Umbilical cord (tissue), 1 donor: ENCODE measurements at regions not wholly inside any gene's neighbourhood (a gene's known extent, or its start where the extent isn't known, plus 50 kb on each side); places are given as distances from the start of the nearest gene placed in this dataset.

ENCODE experiments used
- DNase-seq: peaks from one replicate; pipeline ENCODE4 v3.0.0-alpha.2; 2015; ENCODE audit warnings: low spot score

DNA sequence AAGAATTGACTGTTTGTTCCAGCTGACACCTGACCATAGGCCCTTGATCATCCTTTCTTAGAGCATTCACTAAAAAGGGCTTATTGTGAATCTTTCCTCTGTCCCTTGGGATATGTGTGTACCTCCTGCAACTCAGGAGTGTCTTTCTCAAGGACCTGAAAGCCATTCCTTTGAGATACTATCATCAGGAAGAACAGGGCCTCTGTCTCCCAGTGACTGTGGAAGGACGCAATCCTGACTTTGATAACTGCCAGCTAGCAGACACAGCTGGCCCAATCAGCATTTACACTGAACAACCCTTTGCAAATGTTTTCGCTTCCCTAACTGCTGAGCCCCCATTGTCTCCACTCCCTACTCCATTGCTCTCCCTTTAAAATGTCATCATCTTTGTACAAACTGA is 144.4 kb downstream of the RMI1 start:
- no peak for DNase-seq

DNA sequence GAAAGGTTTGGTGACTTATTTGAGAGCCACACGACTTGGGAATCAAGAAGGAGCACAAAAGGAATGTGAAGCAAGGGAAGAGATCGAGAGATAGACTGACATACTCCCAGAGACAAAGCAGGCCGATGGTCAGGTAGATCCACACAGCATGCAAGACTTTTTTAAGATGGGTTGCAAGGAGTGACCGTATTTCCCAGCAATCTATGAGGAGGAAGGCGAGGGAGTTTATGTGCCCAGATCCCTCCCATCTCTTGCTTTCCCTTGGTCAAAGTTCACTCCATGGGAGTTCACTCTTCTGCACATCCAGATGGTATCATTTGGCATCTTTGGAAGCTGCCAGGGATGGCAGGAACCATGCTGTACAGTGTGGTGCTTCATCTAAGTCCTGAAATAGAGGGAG is 148.9 kb downstream of the RMI1 start:
- DNase-seq = no peak

DNA sequence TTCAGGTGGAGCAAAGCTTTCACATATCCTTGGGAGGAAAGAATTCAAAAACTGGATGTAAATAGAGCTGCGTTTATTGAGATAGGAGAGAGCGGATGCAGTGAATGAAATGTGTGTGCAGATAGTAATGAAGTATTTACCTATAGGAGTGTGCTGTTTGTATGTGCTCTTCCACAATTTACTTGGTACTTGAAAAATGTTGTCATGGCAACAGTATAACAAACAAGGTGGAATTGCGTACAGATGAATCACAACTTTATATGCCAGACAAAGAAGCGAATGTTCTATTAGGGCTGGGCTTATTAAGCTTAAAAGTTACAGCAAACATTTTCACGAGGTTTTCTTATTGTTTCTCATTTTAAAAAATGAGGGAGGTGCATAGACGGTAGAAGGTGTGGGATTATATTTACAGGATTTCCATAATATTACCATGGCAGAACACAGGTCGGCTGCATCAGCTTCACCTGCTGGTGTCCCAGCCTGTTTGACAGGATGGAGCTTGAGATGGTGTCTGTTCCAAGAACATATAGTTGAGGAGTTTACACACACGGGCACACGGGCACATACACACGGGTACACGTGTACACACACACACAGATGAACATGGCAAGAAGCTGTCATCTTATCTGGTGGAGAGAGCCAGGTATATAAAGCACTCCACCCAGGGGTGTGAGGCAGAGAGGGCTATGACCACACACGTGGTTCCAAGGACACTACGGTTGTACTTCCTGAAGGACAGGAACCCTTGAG is 155.7 kb downstream of the RMI1 start:
- no peak for DNase-seq

DNA sequence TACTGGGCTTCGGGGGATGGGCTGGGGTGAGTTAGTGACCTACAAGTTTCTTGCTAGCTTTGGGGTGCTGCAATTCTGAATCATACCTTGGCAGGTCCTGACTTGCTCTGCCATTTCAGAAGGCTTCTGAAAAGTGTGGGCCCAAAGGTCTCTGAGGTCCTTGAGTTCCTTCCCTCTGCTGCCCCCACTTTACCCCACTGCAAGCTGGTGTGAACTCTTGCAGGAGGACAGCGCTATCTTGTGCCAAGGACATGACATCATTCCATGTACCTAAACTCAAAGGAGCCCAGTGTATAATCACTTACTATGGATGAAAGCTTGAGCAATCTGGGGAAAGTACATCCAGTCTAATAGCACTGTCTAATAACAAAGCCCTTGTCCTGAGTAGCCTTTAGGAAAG is 157.4 kb downstream of the RMI1 start:
- DNase-seq = no peak

DNA sequence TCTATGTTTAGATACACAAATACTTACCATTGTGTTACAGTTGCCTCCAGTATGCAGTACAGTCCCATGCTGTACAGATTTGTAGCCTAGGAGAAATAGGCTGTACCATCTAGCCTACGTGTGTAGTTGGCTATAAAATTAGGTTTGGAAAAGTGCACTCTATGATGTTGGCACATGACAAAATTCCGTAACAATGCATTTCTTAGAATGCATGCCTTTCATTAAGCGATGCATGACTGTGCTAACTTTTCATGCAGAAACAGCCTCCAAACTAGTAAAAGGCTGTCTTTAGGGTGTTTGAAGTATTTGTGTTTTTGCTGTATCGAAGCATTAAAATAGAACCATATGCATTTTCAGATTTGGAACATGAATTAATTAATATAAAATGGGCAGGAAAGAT is 157.9 kb downstream of the RMI1 start:
- DNase-seq = no peak

DNA sequence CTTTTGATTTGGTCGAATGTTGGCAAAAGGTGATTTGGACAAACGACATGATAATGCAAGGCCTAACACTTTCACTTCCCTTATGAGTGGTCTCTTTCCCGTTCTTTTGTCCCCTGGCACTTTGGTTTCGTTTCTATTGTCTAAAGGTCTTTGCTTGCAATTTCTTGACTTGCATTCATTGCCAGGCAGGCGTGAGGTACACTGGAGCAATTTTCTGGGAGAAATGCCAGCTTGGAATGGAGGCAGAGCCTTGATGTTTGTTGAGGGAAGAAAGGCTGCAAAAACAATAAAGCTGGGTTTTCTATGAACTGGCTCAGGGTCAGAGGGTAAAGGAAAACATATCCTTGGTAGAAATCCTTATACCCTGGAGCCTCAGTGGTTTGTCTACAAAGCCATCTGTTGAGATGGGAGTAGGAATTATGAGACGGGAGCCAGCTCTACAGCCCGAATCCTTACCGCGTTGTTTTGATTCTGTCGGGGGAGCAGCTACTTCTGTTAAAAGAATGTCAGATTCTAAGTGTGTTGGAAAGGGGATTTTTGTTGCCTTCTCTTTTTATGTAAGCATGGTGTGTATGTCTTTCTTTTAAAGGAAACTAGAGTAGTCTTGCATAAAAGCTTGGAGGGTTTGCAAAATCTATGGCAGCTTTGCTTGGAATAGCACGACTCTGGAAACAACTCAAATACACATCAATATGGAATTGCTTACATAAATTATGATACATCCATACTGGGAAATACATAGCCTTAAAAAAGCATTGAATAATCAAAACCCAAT is 158.9 kb downstream of the RMI1 start:
- DNase-seq = peak; percentile 76

DNA sequence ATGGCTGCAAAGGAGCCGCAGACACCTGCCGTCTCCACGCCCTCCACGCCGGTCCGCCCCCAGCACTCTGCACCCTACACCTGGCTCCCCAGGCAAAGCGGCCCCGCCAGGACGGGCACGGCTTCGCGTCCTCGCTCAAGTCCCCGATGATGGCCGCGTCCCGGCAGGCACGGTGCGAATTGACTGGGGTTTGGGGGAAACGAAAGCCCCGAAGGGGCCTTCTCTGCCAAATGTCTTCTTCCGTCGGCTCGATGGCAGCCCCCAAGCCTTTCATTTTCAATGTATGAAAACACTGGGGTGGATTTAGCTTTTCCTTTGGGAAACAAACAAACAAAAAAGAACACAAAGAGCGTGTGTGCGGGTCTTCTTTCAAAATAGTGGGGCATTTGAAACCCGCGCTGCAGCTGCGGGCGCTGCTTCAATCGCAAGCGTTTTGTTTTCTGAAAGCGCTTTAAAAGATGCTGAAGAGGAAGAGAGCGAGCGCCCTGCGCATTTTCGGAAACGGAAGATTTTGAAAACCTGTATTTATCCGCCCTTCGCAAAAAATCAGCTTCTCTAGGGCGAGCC is 160.0 kb downstream of the RMI1 start:
- DNase-seq = peak; percentile 22

DNA sequence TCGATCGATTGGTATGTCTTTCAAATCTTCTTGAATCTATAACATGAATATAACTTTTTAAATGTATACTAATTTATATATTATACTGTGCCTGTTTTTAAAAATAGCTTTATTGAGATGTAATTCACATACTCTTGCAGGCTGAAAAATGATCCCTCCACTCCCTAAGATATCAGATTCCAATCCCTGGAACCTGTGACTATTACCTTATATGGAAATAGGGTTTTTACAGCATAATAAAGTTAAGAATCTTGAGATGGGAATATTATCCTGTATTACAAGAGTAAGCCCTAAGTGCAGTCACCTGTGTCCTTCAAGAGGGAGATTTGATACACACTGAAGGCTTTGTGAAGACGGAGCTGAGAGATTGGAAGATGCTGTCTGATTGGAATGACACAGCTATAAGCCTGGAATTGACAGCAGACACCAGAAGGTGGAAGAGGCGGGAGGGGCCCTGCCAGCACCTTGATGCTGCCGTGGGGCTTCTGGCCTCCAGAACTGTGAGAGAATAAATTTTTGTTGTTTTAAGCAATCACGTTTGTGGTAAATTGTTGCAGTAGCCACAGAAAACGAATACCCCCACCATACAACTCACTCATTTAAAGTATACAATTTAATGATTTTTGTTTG is 161.3 kb downstream of the RMI1 start:
- DNase-seq = no peak

DNA sequence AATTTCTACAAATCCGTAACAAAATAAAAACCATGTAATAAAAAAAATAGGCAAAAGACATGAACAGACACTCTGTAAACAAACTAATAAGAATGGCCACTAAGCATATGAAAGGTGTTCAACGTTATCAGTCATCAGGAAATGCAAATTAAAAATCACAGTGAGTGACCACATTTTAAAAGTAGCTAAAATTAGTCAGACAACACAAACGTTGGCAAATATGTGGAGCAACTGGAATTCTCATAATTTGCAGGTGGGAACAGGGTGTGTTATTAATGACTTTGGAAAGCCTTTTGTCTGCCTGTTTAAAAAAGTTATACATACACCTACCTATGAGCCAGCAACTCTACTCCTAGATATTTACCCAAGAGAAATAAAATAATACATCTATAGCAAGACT is 164.4 kb downstream of the RMI1 start:
- DNase-seq = no peak

DNA sequence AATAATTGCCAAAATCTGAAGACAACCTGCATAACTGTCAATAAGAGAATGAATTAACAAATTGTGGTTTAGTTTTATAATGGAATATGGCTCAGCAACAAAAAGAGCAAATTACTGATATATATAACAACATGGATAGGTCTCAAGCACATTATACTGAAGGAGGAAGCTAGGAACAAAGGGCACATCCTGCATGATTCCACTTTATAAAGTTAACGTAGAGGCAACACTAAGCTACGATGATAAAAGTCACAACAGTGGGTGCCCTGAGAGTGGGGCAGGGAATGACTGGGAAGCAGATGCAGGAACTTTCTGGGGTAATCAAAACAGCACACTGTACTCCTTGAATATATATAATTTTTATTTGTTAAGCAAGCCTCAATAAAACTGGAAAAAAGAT is 165.2 kb downstream of the RMI1 start:
- DNase-seq = no peak

DNA sequence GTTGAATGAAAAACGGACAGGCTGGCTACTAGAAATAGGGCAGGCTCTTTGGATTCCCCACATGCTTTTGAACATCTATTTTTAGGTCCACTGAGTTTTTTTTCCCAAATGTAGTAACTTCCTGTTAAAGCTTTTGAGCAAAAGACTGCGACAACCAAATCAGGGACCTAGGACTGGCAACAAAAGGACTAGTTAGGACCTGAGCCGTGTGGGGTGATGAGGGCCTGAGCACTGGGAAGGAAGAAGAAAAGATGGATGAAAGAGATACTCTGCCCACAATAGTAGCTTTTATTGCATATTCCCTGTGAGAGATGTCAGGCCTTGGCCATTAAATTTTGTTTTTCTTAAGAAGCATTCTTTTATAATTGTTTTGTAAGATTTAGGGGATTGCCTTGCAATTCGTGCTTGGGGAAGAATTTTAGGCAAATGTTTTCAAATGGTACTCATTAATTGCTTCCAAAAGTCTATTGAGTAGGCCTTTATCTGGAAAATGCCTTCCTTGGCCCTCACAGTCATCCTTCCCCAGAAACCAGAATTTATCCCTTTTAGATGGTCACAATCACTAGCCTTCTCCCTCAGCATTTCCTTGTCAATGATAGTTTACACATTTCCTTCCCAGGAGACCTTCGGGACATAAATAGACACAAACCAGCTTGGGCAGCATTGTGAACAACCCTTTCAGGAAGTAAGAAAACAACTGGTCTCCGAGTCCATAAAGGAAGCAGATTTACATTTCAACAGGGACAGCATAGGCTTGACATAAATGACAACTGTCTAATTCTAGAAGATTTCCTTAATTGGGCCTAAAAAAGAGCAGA is 166.5 kb downstream of the RMI1 start:
- DNase-seq = peak; percentile 51

DNA sequence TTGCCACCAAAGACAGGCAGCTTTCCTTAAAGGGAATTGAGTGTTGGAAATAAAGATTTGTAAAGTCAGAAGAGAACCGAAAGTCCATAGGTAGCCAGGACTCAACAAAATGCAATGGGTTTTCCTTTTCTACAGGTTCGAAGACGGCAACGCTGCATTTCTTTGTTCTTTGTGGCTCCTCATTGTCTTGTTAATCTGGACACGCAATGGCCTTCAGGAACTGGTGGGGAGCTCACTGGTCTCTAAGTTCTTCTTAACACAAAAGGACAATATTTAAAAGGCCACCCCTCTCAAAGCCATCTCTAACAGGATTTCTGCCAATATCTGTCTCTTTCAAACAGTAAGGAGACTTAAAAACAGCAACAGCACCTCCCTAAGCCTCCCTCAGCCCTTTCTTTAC is 170.6 kb downstream of the RMI1 start:
- no peak for DNase-seq

DNA sequence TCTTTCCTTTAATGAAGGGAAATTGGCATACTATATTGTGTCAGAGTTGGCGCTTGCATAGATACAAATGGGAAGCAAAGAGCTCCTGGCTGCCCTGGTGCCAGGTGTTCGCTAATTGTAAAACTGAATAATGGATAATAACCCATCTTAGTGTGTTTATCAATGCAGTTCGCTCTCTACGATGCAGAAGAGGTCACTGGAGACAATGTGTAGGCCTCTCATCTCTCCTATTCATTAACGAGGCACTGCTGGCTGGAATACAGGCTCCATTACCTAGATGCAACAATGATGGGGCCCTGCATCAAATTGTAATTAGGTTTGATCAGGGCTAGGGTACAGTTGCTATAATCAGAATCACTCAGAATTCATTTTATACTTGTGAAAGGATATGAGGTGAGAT is 171.0 kb downstream of the RMI1 start:
- DNase-seq = no peak

DNA sequence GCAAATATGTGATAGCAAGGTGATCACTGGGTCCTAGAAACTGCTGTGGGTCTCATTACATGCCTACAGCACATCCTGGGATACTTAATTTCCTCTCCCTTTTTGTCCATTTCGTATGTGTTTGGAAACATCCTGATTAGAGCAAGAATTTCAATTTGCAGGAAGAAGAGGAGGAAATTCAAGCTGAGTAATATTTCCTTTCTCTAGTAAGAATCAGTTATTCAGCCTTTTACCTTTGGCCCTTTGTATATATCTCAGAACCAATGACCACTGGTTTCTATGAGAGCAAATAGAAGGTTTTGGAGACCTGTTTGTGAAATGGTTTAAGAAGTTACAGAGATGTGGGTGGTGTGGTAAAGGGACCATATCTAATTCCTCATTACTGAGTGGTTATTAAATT is 171.6 kb downstream of the RMI1 start:
- no peak for DNase-seq

DNA sequence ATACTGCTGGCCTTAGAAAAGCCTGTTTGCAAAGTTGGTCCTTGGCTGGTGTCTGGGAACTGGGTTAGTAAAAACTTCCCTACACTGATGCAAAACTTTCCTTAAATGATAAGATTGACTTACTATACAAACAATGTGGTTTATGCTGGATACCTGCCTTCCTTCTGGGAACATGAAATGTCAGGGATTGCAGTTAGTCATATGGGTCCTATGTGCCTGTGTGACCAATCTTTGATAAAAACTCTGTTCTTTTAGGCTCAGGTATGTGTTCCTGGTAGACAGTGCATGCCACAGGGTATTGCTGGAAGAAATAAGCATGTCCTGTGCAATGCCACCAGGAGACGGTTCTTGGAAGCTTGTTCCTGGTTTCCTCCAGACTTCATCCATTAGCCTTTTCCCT is 173.3 kb downstream of the RMI1 start:
- DNase-seq = no peak

DNA sequence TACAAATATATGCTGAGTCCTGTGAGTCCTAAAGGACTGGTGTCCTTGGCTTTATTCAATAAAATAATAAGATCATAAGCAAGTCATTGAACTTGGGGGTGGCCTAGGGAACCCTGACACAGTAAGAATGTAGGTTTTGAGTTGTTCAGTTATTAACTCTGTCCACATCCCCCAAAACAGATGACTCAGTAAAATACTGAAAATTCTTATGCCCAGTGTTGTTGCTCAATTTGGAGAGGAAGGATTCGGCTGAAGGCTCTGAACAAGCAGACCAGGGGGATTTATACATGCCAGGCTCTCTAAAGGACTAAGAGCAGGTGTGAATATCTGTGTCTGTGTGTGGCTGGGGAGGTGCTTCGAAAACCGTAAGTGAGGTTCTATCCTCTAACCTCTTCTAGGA is 173.7 kb downstream of the RMI1 start:
- DNase-seq = no peak

DNA sequence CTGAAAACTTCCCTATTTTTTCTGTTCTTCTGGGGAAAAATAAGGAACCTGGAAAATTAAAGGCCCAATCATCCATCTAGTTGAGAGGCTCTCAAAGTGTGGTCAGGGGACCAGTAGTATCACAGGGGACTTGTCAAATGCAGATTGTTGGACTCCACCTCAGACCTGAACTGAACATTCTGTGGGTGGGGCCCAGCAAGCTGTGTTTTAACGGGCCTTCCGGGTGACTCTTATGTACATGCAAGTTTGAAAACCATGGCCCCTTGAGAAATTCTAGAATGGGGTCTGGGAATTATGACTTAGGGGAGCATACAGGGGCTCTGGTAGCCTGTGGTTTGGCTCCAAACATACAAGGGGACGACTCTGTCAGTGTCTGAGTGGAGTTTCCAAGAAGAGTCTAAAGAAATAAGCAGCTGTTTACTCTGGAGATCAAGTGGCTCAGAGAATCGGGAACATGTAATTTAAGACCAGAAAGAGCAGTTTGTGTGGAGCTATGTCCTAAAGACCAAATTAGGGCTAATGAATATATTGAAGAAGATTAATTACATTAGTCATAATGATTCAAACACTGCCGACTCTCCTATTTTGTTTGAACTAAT is 177.4 kb downstream of the SLC28A3 start:
- no peak for DNase-seq

DNA sequence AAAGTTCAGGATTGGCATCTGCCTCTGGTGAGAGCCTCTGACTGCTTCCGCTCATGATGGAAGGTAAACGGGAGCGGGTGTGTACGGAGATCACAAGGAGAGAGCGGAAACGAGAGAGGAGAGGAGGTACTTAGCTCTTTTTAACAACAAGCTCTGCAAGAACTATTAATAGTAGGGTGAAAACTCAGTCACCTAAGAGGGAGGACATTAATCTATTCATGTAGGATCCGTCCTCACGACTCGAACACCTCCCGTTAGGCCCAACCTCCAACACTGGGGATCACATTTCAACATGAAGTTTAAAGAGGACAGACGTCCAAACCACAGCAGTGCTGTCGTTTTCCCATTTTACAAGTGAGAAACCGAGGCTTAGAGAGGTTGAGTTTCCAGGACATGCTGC is 173.7 kb downstream of the SLC28A3 start:
- no peak for DNase-seq

DNA sequence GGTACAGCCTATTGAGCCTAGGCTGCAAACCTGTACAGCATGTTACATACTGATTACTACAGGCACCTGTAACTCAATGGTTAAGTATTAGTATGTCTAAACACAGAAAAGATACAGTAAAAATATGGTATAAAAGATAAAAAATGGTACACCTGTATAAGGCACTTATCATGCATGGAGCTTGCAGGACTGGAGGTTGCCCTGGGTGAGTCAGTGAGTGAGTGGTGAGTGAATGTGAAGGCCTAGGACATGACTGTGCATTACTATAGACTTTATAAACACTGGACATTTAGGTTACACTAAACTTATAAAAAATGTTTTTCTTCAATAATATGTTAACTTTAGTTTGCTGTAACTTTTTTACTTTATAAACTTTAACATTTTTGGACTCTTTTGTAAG is 171.3 kb downstream of the SLC28A3 start:
- no peak for DNase-seq

DNA sequence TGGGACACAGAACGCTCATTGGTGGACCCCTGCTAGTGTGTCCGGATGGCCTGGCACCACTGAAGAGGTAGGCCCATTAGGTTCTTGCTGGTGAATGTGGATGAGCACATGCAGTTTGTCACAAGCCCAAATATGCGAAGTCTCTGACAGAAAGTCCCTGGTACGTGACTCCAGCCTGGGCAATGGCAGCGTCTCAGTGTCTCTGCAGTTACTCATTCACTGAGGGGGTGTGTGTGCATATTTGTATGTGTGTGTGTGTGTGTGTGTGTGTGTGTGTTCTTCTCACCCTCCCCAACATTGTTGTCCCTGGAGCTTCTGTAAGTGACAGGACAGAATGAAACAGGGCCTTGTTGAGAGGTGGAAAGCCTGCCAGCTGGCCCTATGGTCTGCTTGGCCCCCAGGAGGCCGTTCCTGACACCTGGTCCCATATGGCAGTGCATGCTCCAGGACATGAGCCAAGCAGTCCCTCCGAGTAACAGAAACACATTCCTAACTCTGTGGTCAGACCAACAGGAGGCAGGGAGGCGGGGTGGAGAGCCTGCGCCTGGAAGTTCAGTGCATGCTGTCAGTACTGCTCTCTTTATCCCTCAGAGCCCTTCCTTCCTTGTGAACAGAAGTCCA is 169.9 kb downstream of the SLC28A3 start:
- peak; percentile 89 for DNase-seq

DNA sequence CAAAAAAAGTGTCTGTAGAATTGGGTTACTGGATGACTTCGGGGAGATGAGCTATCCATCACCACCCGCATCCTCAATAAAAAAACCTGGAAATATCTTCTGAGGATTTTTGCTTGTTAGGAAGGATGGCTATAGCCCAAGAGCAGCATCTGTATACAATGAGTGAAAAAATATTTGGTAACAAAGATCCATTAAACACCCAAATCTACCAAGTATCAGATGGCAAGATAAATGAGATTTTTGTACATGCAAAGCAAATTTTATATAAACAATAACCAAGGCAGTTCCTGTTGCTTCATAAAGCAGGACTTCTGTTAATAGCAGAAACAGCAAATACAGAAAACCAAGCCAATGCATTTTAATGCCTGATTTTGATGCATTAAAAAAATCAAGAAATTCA is 166.6 kb downstream of the SLC28A3 start:
- no peak for DNase-seq
